ENCODE measurements at regions not wholly inside any gene's neighbourhood (a gene's known extent, or its start where the extent isn't known, plus 50 kb on each side); places are given as distances from the start of the nearest gene placed in this dataset.

DNA sequence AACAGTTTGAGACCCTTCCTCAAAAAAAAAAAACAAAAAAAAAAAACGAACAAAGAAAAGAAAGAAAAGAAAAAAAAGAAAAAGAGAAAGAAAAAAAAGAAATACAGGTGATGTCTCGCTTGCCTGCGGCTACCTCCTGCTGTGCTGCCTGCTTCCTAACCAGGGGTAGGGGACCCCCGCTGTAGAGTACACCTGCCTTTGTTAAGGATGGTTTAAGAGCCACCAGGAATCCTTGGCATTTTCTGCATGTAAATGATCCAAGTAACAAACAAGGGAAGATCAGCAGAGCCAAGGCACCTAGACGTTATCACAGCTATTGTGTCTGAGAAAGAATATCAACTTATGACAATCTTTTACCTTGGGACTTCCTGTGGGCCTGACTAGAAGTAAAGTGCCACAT is 856.8 kb upstream of the GCFC2 start:
- Histone ChIP-seq H3F3A (replicated peaks; ENCODE audit: insufficient read depth) (no peaks in the 10 kb centered on the region), H3K9ac (no peak overlapping the region), H3K9me2 (no peaks in the 10 kb centered on the region), H3K36me3 (replicated peaks in 1 of 2; ENCODE audit: control insufficient read depth in 1 of 2, insufficient read depth in 2 of 2, low read length in 1 of 2) (no peaks in the 10 kb centered on the region), H3K27ac (ENCODE audit: low read depth in 2 of 2, low read length in 1 of 2) (no peak overlapping the region), H3K79me2 (ENCODE audit: insufficient read depth) (no peaks in the 10 kb centered on the region), H3K4me1 (ENCODE audit: control insufficient read depth in 1 of 2, insufficient read depth in 2 of 2, low read depth in 1 of 2, low read length in 1 of 2) (peaks cover 0 to 2% of the 10 kb centered on the region in 2 experiments; a peak in 1 of 4 replicates), H3K9me3 (no peaks in the 10 kb centered on the region), H2AFZ (ENCODE audit: low read depth) (no peak overlapping the region), H3K27me3 (ENCODE audit: insufficient read depth) (no peaks in the 10 kb centered on the region), H4K20me1 (ENCODE audit: insufficient read depth) (no peaks in the 10 kb centered on the region), H3K4me3 (ENCODE audit: low read depth in 2 of 2, low read length in 1 of 2) (no peak overlapping the region), H3K4me2 (no peak overlapping the region)
- CTCF ChIA-PET: interaction anchor here (1.2 kb wide), 1 partner anchor 14 kb away, joined by 3 read pairs; no protein-coding TSS in a partner anchor
- TF ChIP-seq FOSL2 (IDR thresholded peaks at IDR 0.05; ENCODE audit: borderline replicate concordance, low read depth): no peak
- no peak for TF ChIP-seq RXRA (IDR thresholded peaks at IDR 0.05; ENCODE audit: borderline replicate concordance, low read depth)
- TF ChIP-seq EP300 (IDR thresholded peaks at IDR 0.05; ENCODE audit: borderline replicate concordance in 1 of 2, low read depth in 1 of 2, low read length in 1 of 2): no peak
- TF ChIP-seq, protein P1, sequence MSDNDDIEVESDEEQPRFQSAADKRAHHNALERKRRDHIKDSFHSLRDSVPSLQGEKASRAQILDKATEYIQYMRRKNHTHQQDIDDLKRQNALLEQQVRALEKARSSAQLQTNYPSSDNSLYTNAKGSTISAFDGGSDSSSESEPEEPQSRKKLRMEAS (IDR thresholded peaks at IDR 0.05; ENCODE audit: low read depth): no peak
- TF ChIP-seq TEAD4 (IDR thresholded peaks at IDR 0.05; ENCODE audit: borderline replicate concordance, insufficient read depth): no peak
- TF ChIP-seq SMC3 (IDR thresholded peaks at IDR 0.05; ENCODE audit: low read depth, low read length): no peak
- TF ChIP-seq, protein P2, sequence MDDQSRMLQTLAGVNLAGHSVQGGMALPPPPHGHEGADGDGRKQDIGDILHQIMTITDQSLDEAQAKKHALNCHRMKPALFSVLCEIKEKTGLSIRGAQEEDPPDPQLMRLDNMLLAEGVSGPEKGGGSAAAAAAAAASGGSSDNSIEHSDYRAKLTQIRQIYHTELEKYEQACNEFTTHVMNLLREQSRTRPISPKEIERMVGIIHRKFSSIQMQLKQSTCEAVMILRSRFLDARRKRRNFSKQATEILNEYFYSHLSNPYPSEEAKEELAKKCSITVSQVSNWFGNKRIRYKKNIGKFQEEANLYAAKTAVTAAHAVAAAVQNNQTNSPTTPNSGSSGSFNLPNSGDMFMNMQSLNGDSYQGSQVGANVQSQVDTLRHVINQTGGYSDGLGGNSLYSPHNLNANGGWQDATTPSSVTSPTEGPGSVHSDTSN (IDR thresholded peaks at IDR 0.05): no peak
- TF ChIP-seq, protein P3, sequence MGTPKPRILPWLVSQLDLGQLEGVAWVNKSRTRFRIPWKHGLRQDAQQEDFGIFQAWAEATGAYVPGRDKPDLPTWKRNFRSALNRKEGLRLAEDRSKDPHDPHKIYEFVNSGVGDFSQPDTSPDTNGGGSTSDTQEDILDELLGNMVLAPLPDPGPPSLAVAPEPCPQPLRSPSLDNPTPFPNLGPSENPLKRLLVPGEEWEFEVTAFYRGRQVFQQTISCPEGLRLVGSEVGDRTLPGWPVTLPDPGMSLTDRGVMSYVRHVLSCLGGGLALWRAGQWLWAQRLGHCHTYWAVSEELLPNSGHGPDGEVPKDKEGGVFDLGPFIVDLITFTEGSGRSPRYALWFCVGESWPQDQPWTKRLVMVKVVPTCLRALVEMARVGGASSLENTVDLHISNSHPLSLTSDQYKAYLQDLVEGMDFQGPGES (IDR thresholded peaks at IDR 0.05; ENCODE audit: low read depth, low read length): no peak
- TF ChIP-seq, protein P4, sequence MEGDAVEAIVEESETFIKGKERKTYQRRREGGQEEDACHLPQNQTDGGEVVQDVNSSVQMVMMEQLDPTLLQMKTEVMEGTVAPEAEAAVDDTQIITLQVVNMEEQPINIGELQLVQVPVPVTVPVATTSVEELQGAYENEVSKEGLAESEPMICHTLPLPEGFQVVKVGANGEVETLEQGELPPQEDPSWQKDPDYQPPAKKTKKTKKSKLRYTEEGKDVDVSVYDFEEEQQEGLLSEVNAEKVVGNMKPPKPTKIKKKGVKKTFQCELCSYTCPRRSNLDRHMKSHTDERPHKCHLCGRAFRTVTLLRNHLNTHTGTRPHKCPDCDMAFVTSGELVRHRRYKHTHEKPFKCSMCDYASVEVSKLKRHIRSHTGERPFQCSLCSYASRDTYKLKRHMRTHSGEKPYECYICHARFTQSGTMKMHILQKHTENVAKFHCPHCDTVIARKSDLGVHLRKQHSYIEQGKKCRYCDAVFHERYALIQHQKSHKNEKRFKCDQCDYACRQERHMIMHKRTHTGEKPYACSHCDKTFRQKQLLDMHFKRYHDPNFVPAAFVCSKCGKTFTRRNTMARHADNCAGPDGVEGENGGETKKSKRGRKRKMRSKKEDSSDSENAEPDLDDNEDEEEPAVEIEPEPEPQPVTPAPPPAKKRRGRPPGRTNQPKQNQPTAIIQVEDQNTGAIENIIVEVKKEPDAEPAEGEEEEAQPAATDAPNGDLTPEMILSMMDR (IDR thresholded peaks at IDR 0.05): no peak
- TF ChIP-seq FOXM1 (IDR thresholded peaks at IDR 0.05; ENCODE audit: low read depth): no peak
- TF ChIP-seq POLR2AphosphoS5 (IDR thresholded peaks at IDR 0.05; ENCODE audit: low read depth, low read length): no peak
- no peak for TF ChIP-seq SIN3A (IDR thresholded peaks at IDR 0.05; ENCODE audit: borderline replicate concordance, low read depth, low read length)
- no peak for TF ChIP-seq ELF1 (IDR thresholded peaks at IDR 0.05)
- TF ChIP-seq CHD2 (IDR thresholded peaks at IDR 0.05; ENCODE audit: low read length, partially characterized antibody): no peak
- TF ChIP-seq GATA2 (CRISPR knock-in tag; IDR thresholded peaks at IDR 0.05): no peak
- no peak for TF ChIP-seq MEF2A (IDR thresholded peaks at IDR 0.05; ENCODE audit: borderline replicate concordance, low read depth)
- POLR2A ChIA-PET: no interaction called here
- 37% methylated on average over 5 of the region's 5 CpGs for WGBS (ENCODE audit: low lambda C conversion rate)
- DNase-seq: no peak
